ENCODE measurements at regions not wholly inside any gene's neighbourhood (a gene's known extent, or its start where the extent isn't known, plus 50 kb on each side); places are given as distances from the start of the nearest gene placed in this dataset.
"Not testable (repeated sequence)": the region's sequence is repeated elsewhere in the genome, so short reads cannot be mapped to it uniquely, and the experiment has no call there.

GRCh38 chr3:182392182-182392937, 400.9 kb upstream of the ATP11B start:
- no peak for DNase-seq (ENCODE audit: low read depth in 2 of 3, low spot score in 2 of 3)

GRCh38 chr3:182393151-182393550, 400.2 kb upstream of the ATP11B start:
- DNase-seq (ENCODE audit: low read depth in 2 of 3, low spot score in 2 of 3), result no peak

DNA sequence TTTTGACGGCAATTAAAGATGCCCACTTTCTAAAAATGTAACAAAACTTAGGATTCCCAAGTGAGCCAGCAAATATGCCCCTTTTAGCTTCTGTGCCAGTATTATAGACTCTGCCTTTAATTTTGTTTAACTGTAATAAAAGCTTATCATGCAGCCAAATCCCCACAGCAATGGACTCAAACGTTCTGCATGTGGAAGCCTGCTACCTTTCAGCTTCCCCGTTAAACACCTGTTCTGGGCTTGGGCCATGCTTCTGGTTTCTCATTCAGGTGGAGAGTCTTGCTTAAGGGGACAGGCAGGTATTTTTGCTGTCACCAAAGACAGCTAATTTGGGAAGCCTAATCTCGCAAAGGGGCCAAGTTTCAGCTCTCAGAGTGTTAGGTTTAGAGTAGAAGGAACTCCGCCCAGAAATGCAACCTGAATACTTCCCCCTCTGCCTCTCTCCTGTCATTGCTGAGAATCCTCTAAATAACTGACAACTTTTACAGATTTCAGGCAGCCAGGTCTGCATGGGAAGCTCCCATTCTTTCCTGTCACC, 399.4 kb upstream of the ATP11B start:
- no peak for DNase-seq (ENCODE audit: low read depth in 2 of 3, low spot score in 2 of 3)

DNA sequence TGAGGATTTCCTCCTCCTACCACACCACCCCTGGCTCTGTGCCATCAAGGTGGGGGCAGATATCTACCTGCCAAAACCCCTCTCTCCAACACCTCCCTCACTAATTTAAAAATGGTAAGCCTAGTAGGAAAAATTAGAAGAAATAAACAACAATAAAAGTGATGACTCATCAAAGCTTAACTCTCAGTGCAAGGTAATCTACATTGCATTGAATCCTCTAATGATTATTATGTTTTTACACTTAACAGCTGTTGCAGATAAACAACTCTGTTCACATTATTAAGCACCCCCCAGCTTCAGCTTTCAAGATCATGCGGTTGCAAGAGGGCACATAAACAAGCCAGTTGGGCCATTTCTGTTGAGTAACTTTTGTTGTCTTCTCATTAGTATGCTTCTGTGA, 396.1 kb upstream of the ATP11B start:
- DNase-seq (ENCODE audit: low read depth in 2 of 3, low spot score in 2 of 3), result no peak

DNA sequence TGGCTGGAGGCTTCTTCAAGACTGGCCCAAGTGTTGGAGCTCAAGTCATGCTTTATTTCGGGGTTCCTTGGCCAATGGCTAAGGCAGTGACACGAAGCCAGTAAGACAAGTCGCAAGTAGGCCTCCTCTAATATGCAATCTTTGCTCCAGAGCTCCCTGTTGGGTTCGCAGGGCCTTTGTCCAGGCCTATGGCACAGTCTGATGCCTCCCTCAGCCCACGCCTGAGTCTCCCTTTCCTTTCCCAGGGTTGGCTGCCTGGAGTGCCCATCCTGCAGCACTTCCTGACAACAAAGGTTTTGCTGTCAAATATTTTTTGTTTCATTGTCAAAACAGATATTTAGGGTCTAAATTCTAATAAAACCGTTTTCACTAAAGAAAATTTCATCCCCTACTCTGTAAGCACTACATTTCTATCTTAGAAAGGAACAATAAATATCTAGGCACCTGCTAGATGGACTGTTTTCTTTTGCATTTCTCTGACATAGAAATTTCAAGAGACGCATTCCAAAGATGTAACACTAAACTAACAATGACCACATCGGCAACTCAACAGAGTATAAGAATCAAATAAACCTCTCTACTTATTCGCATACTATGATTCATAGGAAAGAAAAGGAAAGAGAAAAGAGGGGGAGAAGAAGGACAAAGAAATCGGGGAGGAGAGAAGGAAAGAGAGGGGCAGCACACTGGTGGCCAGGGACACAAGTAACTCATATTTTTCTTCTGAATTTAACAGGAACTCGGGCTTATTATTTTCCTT, 393.1 kb upstream of the ATP11B start:
- DNase-seq (ENCODE audit: low read depth in 2 of 3, low spot score in 2 of 3), result no peak

DNA sequence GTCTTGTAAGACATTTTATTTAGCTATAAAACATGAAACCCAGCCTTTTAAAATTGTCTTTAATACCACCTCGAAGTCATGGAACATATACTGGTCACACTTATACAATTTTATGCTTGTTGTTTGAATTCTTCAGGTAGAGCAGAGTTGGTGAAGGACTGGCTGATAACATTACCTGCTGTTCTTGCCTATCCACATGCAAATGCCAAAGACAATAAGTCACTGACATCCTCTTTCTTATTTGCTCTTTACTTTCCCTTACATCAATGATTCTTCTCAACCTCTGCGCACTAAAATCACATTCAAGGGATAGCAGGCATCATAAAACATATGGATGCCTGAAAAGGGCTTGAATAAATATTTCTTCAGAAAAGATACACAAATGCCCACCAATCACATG, 392.5 kb upstream of the ATP11B start:
- no peak for DNase-seq (ENCODE audit: low read depth in 2 of 3, low spot score in 2 of 3)

GRCh38 chr3:182404031-182404430, 389.3 kb upstream of the ATP11B start:
- DNase-seq (ENCODE audit: low read depth in 2 of 3, low spot score in 2 of 3), result no peak

- DNase-seq (ENCODE audit: low read depth in 2 of 3, low spot score in 2 of 3), result no peak
Measured at GRCh38 chr3:182405759-182406158, 387.5 kb upstream of the ATP11B start.

DNA sequence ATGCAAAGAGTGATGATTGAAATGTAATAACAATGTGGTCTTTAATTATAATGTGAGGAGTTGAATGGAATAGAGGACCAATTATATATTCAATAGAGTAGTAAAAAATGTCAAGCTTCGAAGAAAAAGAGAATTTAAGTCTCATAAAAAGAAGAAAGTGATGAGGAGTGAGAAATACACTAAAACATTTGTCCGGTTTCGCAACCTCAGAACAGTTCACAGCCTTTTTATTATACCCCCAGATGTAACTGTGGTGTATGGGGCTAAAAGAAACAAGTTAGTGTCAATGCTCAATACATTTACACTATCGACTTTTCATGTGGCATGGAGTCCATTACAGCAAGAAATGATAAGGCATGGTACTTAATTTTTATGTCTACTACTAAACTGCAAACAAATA, 386.5 kb upstream of the ATP11B start:
- DNase-seq (ENCODE audit: low read depth in 2 of 3, low spot score in 2 of 3), result no peak

- DNase-seq (ENCODE audit: low read depth in 2 of 3, low spot score in 2 of 3), result no peak
Measured at GRCh38 chr3:182410051-182410450, 383.3 kb upstream of the ATP11B start.

DNA sequence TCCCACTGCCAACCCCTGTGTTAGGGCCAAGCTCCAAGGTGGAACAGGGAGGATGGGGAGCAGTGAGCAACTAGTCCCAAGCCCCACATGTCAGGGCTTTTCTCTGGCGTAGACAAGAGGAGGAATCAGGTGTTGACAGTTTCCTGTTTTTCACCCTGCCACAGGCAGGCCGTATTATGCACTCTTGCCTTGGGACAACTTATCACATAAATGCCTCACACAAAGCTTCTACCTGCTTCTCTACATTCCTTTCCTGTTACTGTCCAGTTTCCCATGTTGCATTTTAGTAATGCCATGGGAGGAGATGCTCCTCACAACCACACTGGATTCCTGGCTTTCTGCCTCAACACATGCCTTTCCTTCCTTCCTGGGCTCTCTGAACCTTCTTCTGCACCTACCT, 381.2 kb upstream of the ATP11B start:
- DNase-seq (ENCODE audit: low read depth in 2 of 3, low spot score in 2 of 3), result no peak

DNA sequence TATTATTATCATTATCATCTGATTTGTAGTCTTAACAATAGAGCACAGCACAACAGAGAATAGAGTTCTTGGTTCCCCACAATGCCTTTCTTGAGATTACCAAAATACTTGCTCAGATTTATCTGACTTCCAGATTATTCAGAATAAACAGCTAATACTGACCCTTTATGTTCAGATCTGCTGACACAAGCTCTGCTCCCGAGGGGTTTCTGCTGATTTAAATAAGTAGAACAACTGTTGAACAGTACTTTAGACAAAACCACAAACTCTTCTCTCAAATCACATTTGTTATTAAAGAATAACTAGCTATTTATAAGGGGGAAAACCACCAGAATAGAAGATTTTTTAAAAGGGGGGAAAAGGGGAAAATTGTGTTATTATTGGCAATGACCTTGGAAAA, 380.2 kb upstream of the ATP11B start:
- no peak for DNase-seq (ENCODE audit: low read depth in 2 of 3, low spot score in 2 of 3)

DNA sequence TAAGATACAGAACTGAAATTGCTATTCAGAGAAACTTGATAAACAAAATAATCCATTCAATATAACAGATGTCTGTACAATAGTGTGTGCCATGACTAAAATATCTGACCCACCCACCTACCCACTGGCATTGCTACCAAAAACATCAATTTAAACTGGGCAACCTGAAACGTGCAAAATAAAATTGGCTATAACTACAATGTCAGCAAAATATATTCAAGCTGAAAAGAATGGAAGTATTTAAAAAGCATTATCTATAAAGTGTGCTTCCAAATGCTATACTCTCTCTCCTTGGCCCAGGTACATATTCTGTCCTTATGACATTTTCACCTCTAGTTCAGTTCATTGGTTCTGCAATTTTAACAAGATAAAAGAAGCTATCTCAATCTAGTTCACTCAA, 379.6 kb upstream of the ATP11B start:
- no peak for DNase-seq (ENCODE audit: low read depth in 2 of 3, low spot score in 2 of 3)

DNA sequence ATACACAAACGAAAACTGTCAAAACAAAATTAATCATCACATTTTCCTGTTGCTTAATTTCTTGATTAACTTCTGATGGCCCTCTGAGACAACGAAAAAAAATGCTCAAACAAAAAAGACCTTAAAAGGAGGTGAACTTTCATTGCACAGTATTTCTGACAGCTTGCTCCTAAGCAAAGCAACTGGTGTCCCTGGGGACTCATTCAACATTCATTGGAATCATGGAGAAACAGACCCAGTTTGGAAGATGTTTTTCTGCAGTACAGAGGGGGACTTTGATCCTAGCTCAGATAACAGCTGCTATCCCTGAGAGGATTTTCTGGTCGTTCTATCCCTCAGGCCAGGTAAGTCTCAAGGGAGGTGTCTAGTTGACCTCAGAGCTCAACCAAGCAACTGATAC, 378.7 kb upstream of the ATP11B start:
- no peak for DNase-seq (ENCODE audit: low read depth in 2 of 3, low spot score in 2 of 3)

- no peak for DNase-seq (ENCODE audit: low read depth in 2 of 3, low spot score in 2 of 3)
Measured at GRCh38 chr3:182420741-182421140, 372.6 kb upstream of the ATP11B start.

DNA sequence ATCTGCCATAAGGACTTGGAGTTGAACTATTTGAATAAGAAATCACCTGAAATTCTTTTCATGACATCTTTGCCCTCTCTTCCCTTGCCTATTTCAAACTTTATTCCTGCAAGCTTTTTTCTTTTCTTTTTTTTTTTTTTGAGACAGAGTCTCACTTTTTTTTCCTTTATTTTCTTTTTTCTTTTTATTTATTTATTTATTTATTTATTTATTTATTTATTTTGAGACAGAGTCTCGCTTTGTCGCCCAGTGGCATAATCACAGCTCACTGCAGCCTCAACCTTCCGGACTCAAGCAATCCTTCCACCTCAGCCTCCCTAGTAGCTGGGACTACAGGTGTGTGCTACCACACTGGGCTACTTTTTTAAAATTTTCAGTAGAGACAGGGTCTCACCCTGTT, 369.3 kb upstream of the ATP11B start:
- DNase-seq (ENCODE audit: low read depth in 2 of 3, low spot score in 2 of 3), result no peak

GRCh38 chr3:182425926-182426718, 367.2 kb upstream of the ATP11B start:
- not testable (repeated sequence) for DNase-seq (ENCODE audit: low read depth in 2 of 3, low spot score in 2 of 3)

GRCh38 chr3:182431972-182432371, 361.3 kb upstream of the ATP11B start:
- not testable (repeated sequence) for DNase-seq (ENCODE audit: low read depth in 2 of 3, low spot score in 2 of 3)

DNA sequence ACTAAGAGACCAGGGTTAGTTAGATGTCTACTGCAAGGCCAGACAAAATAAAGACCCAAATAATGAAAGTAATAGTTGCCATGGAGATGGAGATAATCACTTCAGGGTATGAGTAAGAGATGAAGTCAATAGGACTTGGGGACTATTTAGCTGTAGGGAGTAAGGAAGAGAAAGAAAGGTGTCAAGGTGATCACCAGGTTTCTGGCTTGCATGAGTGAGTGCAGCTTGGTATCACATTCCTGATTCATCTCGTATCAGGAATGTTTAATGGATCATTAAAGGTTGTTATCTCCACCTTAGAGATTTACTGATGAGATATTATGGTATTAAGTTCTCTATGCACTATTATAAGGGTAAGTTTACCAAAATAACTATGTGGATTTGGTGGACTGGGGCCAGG, 357.4 kb upstream of the ATP11B start:
- DNase-seq (ENCODE audit: low read depth in 2 of 3, low spot score in 2 of 3), result no peak

DNA sequence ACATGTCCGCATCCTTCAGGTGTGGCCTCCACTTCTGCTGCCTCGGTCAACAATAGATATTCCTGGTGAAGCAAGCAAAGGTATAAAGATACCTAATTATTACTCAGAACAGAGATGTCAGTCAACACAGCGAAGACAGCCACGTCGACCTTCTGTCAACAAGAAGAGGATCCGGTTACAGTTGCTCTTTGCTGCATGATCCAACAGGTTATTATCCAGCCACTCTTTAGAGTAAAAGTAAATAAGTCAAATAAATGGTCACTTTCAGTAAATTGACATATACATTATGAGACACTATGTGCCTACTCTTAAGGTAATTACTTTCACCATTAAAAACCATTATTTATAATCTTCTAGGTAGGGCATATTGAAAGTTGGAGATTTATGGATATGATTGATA, 356.8 kb upstream of the ATP11B start:
- DNase-seq (ENCODE audit: low read depth in 2 of 3, low spot score in 2 of 3), result no peak

DNA sequence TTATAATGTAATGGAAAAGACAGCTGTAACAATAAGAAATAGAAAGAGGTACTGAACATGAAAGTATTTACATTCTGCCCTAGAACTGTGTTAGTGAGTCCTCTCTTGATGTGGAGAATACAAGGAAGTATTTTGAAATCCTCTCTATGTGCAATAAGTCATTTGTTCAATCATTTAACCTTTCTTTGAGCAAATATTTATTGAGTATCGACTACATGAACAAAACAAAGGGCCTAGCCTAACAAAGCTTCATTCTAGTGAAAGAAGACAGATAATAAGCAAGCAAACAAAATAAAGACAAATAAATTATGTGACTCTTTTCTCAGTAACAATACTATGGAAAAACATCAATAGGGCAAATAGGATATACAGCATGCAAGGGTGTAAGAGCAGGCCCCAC, 354.9 kb upstream of the ATP11B start:
- DNase-seq (ENCODE audit: low read depth in 2 of 3, low spot score in 2 of 3), result no peak

- DNase-seq (ENCODE audit: low read depth in 2 of 3, low spot score in 2 of 3), result no peak
Measured at GRCh38 chr3:182440101-182440500, 353.2 kb upstream of the ATP11B start.
